Upper lobe of right lung (tissue), 1 donor: ENCODE measurements at regions not wholly inside any gene's neighbourhood (a gene's known extent, or its start where the extent isn't known, plus 50 kb on each side); places are given as distances from the start of the nearest gene placed in this dataset.

Experiments used
- ATAC-seq: fragments of 200-7000 bp; cut with Tn5 transposase; one replicate; pipeline ENCODE4 v1.9.1; 2020; ENCODE audit warnings: mild to moderate bottlenecking, moderate library complexity
- DNase-seq: peaks from one replicate; pipeline ENCODE4 v3.0.0-alpha.2; 2020
- H3K27ac ChIP-seq: fragments of 200-600 bp; one replicate; pipeline ENCODE4 v1.8.0; 2022
- H3K27me3 ChIP-seq: fragments of 200-600 bp; one replicate; pipeline ENCODE4 v1.8.0; 2022; ENCODE audit warnings: mild to moderate bottlenecking
- H3K36me3 ChIP-seq: fragments of 200-600 bp; one replicate; pipeline ENCODE4 v1.8.0; 2022
- H3K4me1 ChIP-seq: fragments of 200-600 bp; one replicate; pipeline ENCODE4 v1.8.0; 2022
- H3K4me3 ChIP-seq: fragments of 200-600 bp; one replicate; pipeline ENCODE4 v1.8.0; 2022; ENCODE audit warnings: mild to moderate bottlenecking
- H3K9me3 ChIP-seq: fragments of 200-600 bp; one replicate; pipeline ENCODE4 v1.8.0; 2022
- CTCF ChIP-seq: fragments of 200-600 bp; IDR thresholded peaks from one replicate; pipeline ENCODE4 v1.8.0; 2022; ENCODE audit warnings: antibody characterized with exemption
- intact Hi-C: fragments of 100-400 bp; cut with DNase I; formaldehyde crosslinking; loops from one replicate; pipeline ENCODE4 v1.11.0; 2022
- donor health status: DM: no; HTN: yes; CAD: no; lungs with severe emphysema.

- H3K9me3 ChIP-seq, result no peaks in the 10 kb centered on the region
- DNase-seq (no peak), ATAC-seq (peak; percentile 58)
- no peak for TF ChIP-seq CTCF
- intact Hi-C loops, result no loop called here
- no peaks in the 10 kb centered on the region for H3K36me3 ChIP-seq
- H3K4me3 ChIP-seq, result no peak overlapping the region
- no peaks in the 10 kb centered on the region for H3K27me3 ChIP-seq
- no peaks in the 10 kb centered on the region for H3K4me1 ChIP-seq
- H3K27ac ChIP-seq, result no peak overlapping the region
These were observed 130.0 kb upstream of the EEPD1 start for GRCh38 chr7:36023033-36023560.

- intact Hi-C loops, result no loop called here
- no peaks in the 10 kb centered on the region for H3K4me1 ChIP-seq
These were observed 127.9 kb upstream of the EEPD1 start for GRCh38 chr7:36025190-36025589.

GRCh38 chr7:36029311-36029710 lies 123.7 kb upstream of the EEPD1 start:
- Histone ChIP-seq H3K9me3 (no peaks in the 10 kb centered on the region), H3K4me1 (no peaks in the 10 kb centered on the region), H3K36me3 (no peaks in the 10 kb centered on the region), H3K27ac (no peak overlapping the region), H3K4me3 (no peak overlapping the region), H3K27me3 (no peaks in the 10 kb centered on the region)
- intact Hi-C loops, result no loop called here
- TF ChIP-seq CTCF, result no peak
- no peak for ATAC-seq
- no peak for DNase-seq

More at GRCh38 chr7:36025190-36025589, 127.9 kb upstream of the EEPD1 start:
- Histone ChIP-seq H3K4me3 (no peak overlapping the region), H3K27ac (no peak overlapping the region), H3K9me3 (no peaks in the 10 kb centered on the region), H3K36me3 (no peaks in the 10 kb centered on the region), H3K27me3 (no peaks in the 10 kb centered on the region)
- TF ChIP-seq CTCF, result no peak
- ATAC-seq (no peak), DNase-seq (no peak)

GRCh38 chr7:36029853-36030515 lies 123.1 kb upstream of the EEPD1 start:
- DNase-seq, result no peak
- H3K36me3 ChIP-seq, result no peaks in the 10 kb centered on the region
- no peaks in the 10 kb centered on the region for H3K9me3 ChIP-seq

GRCh38 chr7:36032361-36032818 lies 120.7 kb upstream of the EEPD1 start:
- H3K27me3 ChIP-seq, result no peaks in the 10 kb centered on the region
- H3K4me3 ChIP-seq, result no peak overlapping the region
- peaks cover 17% of the 10 kb centered on the region for H3K4me1 ChIP-seq
- TF ChIP-seq CTCF, result no peak
- no peak for DNase-seq
- intact Hi-C loops, result no loop called here
- no peaks in the 10 kb centered on the region for H3K9me3 ChIP-seq
- no peak for ATAC-seq
- H3K36me3 ChIP-seq, result no peaks in the 10 kb centered on the region
- H3K27ac ChIP-seq, result no peak overlapping the region

More at GRCh38 chr7:36029853-36030515, 123.1 kb upstream of the EEPD1 start:
- H3K4me1 ChIP-seq, result no peaks in the 10 kb centered on the region
- intact Hi-C loops, result no loop called here
- no peak for ATAC-seq
- H3K4me3 ChIP-seq, result no peak overlapping the region
- H3K27me3 ChIP-seq, result no peaks in the 10 kb centered on the region
- no peak overlapping the region for H3K27ac ChIP-seq
- no peak for TF ChIP-seq CTCF
